Fibroblast of mammary gland (primary cell): ENCODE measurements at regions not wholly inside any gene's neighbourhood (a gene's known extent, or its start where the extent isn't known, plus 50 kb on each side); places are given as distances from the start of the nearest gene placed in this dataset.

Source experiments
- DNase-seq: peaks from one replicate; pipeline ENCODE4 v3.0.0-alpha.2; 2010; ENCODE audit warnings: low read depth
- H3K4me3 ChIP-seq: 2 replicates; pipeline ENCODE4 v1.5.1; 2011; ENCODE audit warnings: low read depth, mild to moderate bottlenecking, low read length, moderate library complexity; ENCODE audit not compliant: control insufficient read depth
- CTCF ChIP-seq: conservative IDR thresholded peaks from 2 replicates; pipeline ENCODE4 v1.5.1; 2011; ENCODE audit warnings: low read depth, low read length, inconsistent platforms; ENCODE audit not compliant: control insufficient read depth, insufficient read depth

- H3K4me3 ChIP-seq: no peak overlapping the region
- no peak for DNase-seq
- no peak for TF ChIP-seq CTCF
Observed at GRCh38 chr11:92545906-92546471, 321.4 kb downstream of the FAT3 start.

GRCh38 chr11:92546603-92547002 is 322.0 kb downstream of the FAT3 start:
- TF ChIP-seq CTCF: no peak
- DNase-seq: no peak
- no peak overlapping the region for H3K4me3 ChIP-seq

GRCh38 chr11:92550411-92550810 is 325.8 kb downstream of the FAT3 start:
- no peak for DNase-seq
- no peak overlapping the region for H3K4me3 ChIP-seq
- no peak for TF ChIP-seq CTCF

GRCh38 chr11:92550871-92551270 is 326.3 kb downstream of the FAT3 start:
- TF ChIP-seq CTCF: no peak
- H3K4me3 ChIP-seq: no peak overlapping the region
- DNase-seq: no peak

GRCh38 chr11:92552942-92553341 is 328.3 kb downstream of the FAT3 start:
- peak; percentile 21 for TF ChIP-seq CTCF
- H3K4me3 ChIP-seq: no peak overlapping the region
- peak; percentile 2 for DNase-seq

- DNase-seq: no peak
- no peak overlapping the region for H3K4me3 ChIP-seq
- no peak for TF ChIP-seq CTCF
Observed at GRCh38 chr11:92554688-92555087, 330.1 kb downstream of the FAT3 start.

- TF ChIP-seq CTCF: no peak
- DNase-seq: peak; percentile 1
- H3K4me3 ChIP-seq: no peak overlapping the region
Observed at GRCh38 chr11:92556431-92556830, 331.8 kb downstream of the FAT3 start.
